IMR-90 (cell line): ENCODE measurements at regions not wholly inside any gene's neighbourhood (a gene's known extent, or its start where the extent isn't known, plus 50 kb on each side); places are given as distances from the start of the nearest gene placed in this dataset.

Experiments
- ATAC-seq: fragments of 200-7000 bp; cut with Tn5 transposase; 2 replicates; pipeline ENCODE4 v1.9.1; 2020; ENCODE audit warnings: low read depth, mild to moderate bottlenecking, moderate library complexity
- BruUV-seq: library from RNA; stranded (reverse); fragments of 400-500 nt; replicated peaks from 2 replicates; lab custom pipeline; 2021; lab: Mats Ljungman, UMichigan
- CTCF ChIA-PET: fragments of 300-600 bp; formaldehyde crosslinking; extraction: SDS; loops from one replicate; lab custom pipeline; 2021; ENCODE audit warnings: antibody characterized with exemption; lab: Yijun Ruan, JAX
- POLR2A ChIA-PET: fragments of 300-600 bp; sonication (Branson Sonifier 250); formaldehyde crosslinking; loops from one replicate; lab custom pipeline; 2022; ENCODE audit warnings: antibody characterized with exemption; ENCODE audit not compliant: unreplicated experiment; lab: Charles Lee
- DNase-seq: peaks from one replicate; pipeline ENCODE4 v3.0.0; 2013
- H2AFZ ChIP-seq: replicated peaks from 2 replicates; pipeline ENCODE3; 2013; ENCODE audit warnings: low read length, mild to moderate bottlenecking; ENCODE audit not compliant: poor library complexity
- H2AK5ac ChIP-seq: 2 replicates; pipeline ENCODE4 v1.6.1; 2013; ENCODE audit warnings: low read depth, low read length, inconsistent platforms
- H2AK9ac ChIP-seq: replicated peaks from 2 replicates; pipeline ENCODE3; 2013; ENCODE audit warnings: mild to moderate bottlenecking, low read depth, low read length, moderate library complexity; ENCODE audit not compliant: poor library complexity
- H2BK120ac ChIP-seq: 2 replicates; pipeline ENCODE4 v1.6.1; 2013; ENCODE audit warnings: low read depth, low read length, inconsistent platforms
- H2BK15ac ChIP-seq: 3 replicates; pipeline ENCODE4 v1.6.1; 2013; ENCODE audit warnings: low read depth, low read length, inconsistent platforms
- H2BK20ac ChIP-seq: 2 replicates; pipeline ENCODE4 v1.6.1; 2013; ENCODE audit warnings: low read depth, mild to moderate bottlenecking, inconsistent platforms, low read length, moderate library complexity
- H2BK5ac ChIP-seq: 2 replicates; pipeline ENCODE4 v1.6.1; 2013; ENCODE audit warnings: mild to moderate bottlenecking, low read depth, low read length, inconsistent platforms; ENCODE audit not compliant: poor library complexity, severe bottlenecking
- H3K14ac ChIP-seq: replicated peaks from 2 replicates; pipeline ENCODE4 v1.6.1; 2013; ENCODE audit warnings: low read depth, low read length, inconsistent platforms
- H3K18ac ChIP-seq: 2 replicates; pipeline ENCODE4 v1.6.1; 2013; ENCODE audit warnings: low read depth, low read length, control low read depth
- H3K23ac ChIP-seq: 2 replicates; pipeline ENCODE4 v1.6.1; 2013; ENCODE audit warnings: low read depth, low read length, inconsistent platforms
- H3K27ac ChIP-seq: 2 replicates; pipeline ENCODE4 v1.5.1; 2013; ENCODE audit warnings: mild to moderate bottlenecking, control low read depth, low read length; ENCODE audit not compliant: insufficient read depth
- H3K27me3 ChIP-seq: 2 replicates; pipeline ENCODE4 v1.6.1; 2013; ENCODE audit warnings: low read length; ENCODE audit not compliant: control insufficient read depth, insufficient read depth
- H3K36me3 ChIP-seq: 2 replicates; pipeline ENCODE4 v1.6.1; 2013; ENCODE audit warnings: low read length, mixed read lengths; ENCODE audit not compliant: control insufficient read depth, insufficient read depth
- H3K4ac ChIP-seq: 2 replicates; pipeline ENCODE4 v1.6.1; 2013; ENCODE audit warnings: low read depth, low read length, inconsistent platforms
- H3K4me1 ChIP-seq: 2 replicates; pipeline ENCODE4 v1.6.1; 2013; ENCODE audit warnings: low read length, mixed read lengths; ENCODE audit not compliant: control insufficient read depth, insufficient read depth
- H3K4me2 ChIP-seq: 2 replicates; pipeline ENCODE4 v1.6.1; 2013; ENCODE audit warnings: low read depth, mild to moderate bottlenecking, control low read depth, low read length, moderate library complexity
- H3K4me3 ChIP-seq: 2 replicates; pipeline ENCODE4 v1.5.1; 2013; ENCODE audit warnings: low read depth, mild to moderate bottlenecking, control low read depth, low read length, moderate library complexity; ENCODE audit not compliant: insufficient read depth
- H3K56ac ChIP-seq: 2 replicates; pipeline ENCODE4 v1.6.1; 2013; ENCODE audit warnings: low read length, inconsistent platforms; ENCODE audit not compliant: insufficient read depth; ENCODE audit errors: extremely low read depth
- H3K79me1 ChIP-seq, 2 experiments: 2 replicates each; pipeline ENCODE4 v1.6.1; 2013; ENCODE audit warnings: low read length in 2 of 2, inconsistent platforms in 1 of 2, low read depth in 1 of 2
- H3K9ac ChIP-seq: 2 replicates; pipeline ENCODE4 v1.6.1; 2013; ENCODE audit warnings: low read depth, low read length, control low read depth
- H3K9me1 ChIP-seq: 2 replicates; pipeline ENCODE4 v1.6.1; 2013; ENCODE audit warnings: low read length, inconsistent platforms; ENCODE audit not compliant: insufficient read depth
- H3K9me3 ChIP-seq: 2 replicates; pipeline ENCODE4 v1.6.1; 2013; ENCODE audit warnings: low read length; ENCODE audit not compliant: control insufficient read depth, insufficient read depth
- H4K20me1 ChIP-seq: 2 replicates; pipeline ENCODE4 v1.6.1; 2013; ENCODE audit warnings: low read length, inconsistent platforms; ENCODE audit not compliant: insufficient read depth
- H4K5ac ChIP-seq: 2 replicates; pipeline ENCODE4 v1.6.1; 2013; ENCODE audit warnings: mild to moderate bottlenecking, low read depth, low read length, control low read depth
- H4K8ac ChIP-seq, 2 experiments: 2 replicates each; pipeline ENCODE4 v1.6.1; 2013; ENCODE audit warnings: low read depth in 2 of 2, low read length in 2 of 2, control low read depth in 1 of 2, inconsistent platforms in 1 of 2
- H4K91ac ChIP-seq: 2 replicates; pipeline ENCODE4 v1.6.1; 2013; ENCODE audit warnings: low read depth, low read length, inconsistent platforms; ENCODE audit not compliant: insufficient read depth
- CHD1 ChIP-seq: IDR thresholded peaks from 2 replicates; pipeline ENCODE4 v1.6.1; 2012; ENCODE audit warnings: low read depth, low read length, improper control_type of control experiment
- WGBS, 2 experiments: methylation state at CpG; one replicate each; pipeline versions ENCODE4 v1.1.5 to v1.1.7; 2013; ENCODE audit warnings: missing lambda C conversion rate in 2 of 2; ENCODE audit not compliant: insufficient read length in 1 of 2; ENCODE audit errors: extremely low coverage in 2 of 2; 5-methylcytosine and 5-hydroxymethylcytosine counted together
- dilution Hi-C: fragments of 300-500 bp; cut with HindIII; formaldehyde crosslinking; loops from one replicate; pipeline ENCODE4 v1.14.3; 2018; ENCODE audit warnings: low sequenced_read_pairs; ENCODE audit not compliant: unreplicated experiment
- in situ Hi-C: fragments of 300-500 bp; cut with MboI; formaldehyde crosslinking; loops from 3 replicates; pipeline ENCODE4 v1.14.3; 2019; ENCODE audit warnings: low sequenced_read_pairs, inconsistent platforms, mixed read lengths
- intact Hi-C: fragments of 100-400 bp; cut with micrococcal nuclease; formaldehyde crosslinking; loops from 2 replicates; pipeline ENCODE4 v1.10.0; 2022

- DNase-seq = no peak
- Histone ChIP-seq H3K27ac (no peak overlapping the region), H3K4me1 (no peaks in the 10 kb centered on the region), H3K9ac (no peak overlapping the region), H2AK5ac (no peak overlapping the region), H4K5ac (no peak overlapping the region), H2BK20ac (no peak overlapping the region), H3K56ac (no peak overlapping the region), H3K18ac (no peak overlapping the region), H3K4ac (no peak overlapping the region), H3K79me1 (no peaks in the 10 kb centered on the region), H4K20me1 (no peaks in the 10 kb centered on the region), H3K14ac (no peak overlapping the region), H3K36me3 (no peaks in the 10 kb centered on the region), H4K8ac (no peak overlapping the region), H2BK15ac (no peak overlapping the region), H3K27me3 (no peaks in the 10 kb centered on the region), H2AFZ (no peak overlapping the region), H2AK9ac (no peak overlapping the region), H3K4me3 (no peak overlapping the region), H3K4me2 (no peak overlapping the region), H4K91ac (no peak overlapping the region), H2BK120ac (no peak overlapping the region), H3K9me1 (no peaks in the 10 kb centered on the region), H3K23ac (no peak overlapping the region), H2BK5ac (no peak overlapping the region), H3K9me3 (no peaks in the 10 kb centered on the region; the same call in 1 of the 2 replicates)
- ChIA-PET CTCF (no interaction called here), POLR2A (no interaction called here)
- TF ChIP-seq CHD1 = no peak
- dilution Hi-C loops (no loop called here), in situ Hi-C loops (no loop called here), intact Hi-C loops (no loop called here)
- no TSS peak for BruUV-seq
- ATAC-seq = no peak
- no CpG with 5 or more reads among the region's 6 CpGs for WGBS, 2 experiments
Observed at GRCh38 chr4:30269850-30270249, 450.3 kb upstream of the PCDH7 start.
